Ammon's horn (tissue), 1 donor: ENCODE measurements at regions not wholly inside any gene's neighbourhood (a gene's known extent, or its start where the extent isn't known, plus 50 kb on each side); places are given as distances from the start of the nearest gene placed in this dataset.
A peak's percentile ranks its signal among the peaks of the same experiment; 100 is the strongest.
"Not testable (repeated sequence)": the region's sequence is repeated elsewhere in the genome, so short reads cannot be mapped to it uniquely, and the experiment has no call there.

Source experiments
- DNase-seq: peaks from one replicate; pipeline ENCODE4 v3.0.0-alpha.2; 2016; ENCODE audit warnings: low spot score

- no peak for DNase-seq
Observed at GRCh38 chr12:94856324-94856723, 147.2 kb downstream of the NDUFA12 start.

GRCh38 chr12:94855853-94856252 lies 147.6 kb downstream of the NDUFA12 start:
- peak; percentile 8 for DNase-seq

GRCh38 chr12:94851396-94852028 lies 152.0 kb downstream of the NDUFA12 start:
- no peak for DNase-seq

- DNase-seq: no peak
Observed at GRCh38 chr12:94849411-94849976, 154.0 kb downstream of the NDUFA12 start.

GRCh38 chr12:94848966-94849365 lies 154.5 kb downstream of the NDUFA12 start:
- DNase-seq: no peak

GRCh38 chr12:94845110-94845509 lies 158.4 kb downstream of the NDUFA12 start:
- DNase-seq: no peak

- DNase-seq: no peak
Observed at GRCh38 chr12:94844452-94844851, 159.0 kb downstream of the NDUFA12 start.

- DNase-seq: no peak
Observed at GRCh38 chr12:94841904-94842610, 161.4 kb downstream of the NDUFA12 start.

- DNase-seq: no peak
Observed at GRCh38 chr12:94841177-94841576, 162.3 kb downstream of the NDUFA12 start.

GRCh38 chr12:94839347-94839746 lies 164.2 kb downstream of the NDUFA12 start:
- DNase-seq: no peak

- not testable (repeated sequence) for DNase-seq
Observed at GRCh38 chr12:94836952-94837670, 166.4 kb downstream of the NDUFA12 start.

GRCh38 chr12:94834036-94834625 lies 169.4 kb downstream of the NDUFA12 start:
- no peak for DNase-seq

- peak; percentile 59 for DNase-seq
Observed at GRCh38 chr12:94832780-94833681, 170.5 kb downstream of the NDUFA12 start.

- no peak for DNase-seq
Observed at GRCh38 chr12:94832105-94832504, 171.4 kb downstream of the NDUFA12 start.

- peak; percentile 45 for DNase-seq
Observed at GRCh38 chr12:94831081-94831751, 172.3 kb downstream of the NDUFA12 start.

GRCh38 chr12:94829552-94829951 lies 173.9 kb downstream of the NDUFA12 start:
- no peak for DNase-seq

- DNase-seq: no peak
Observed at GRCh38 chr12:94819011-94819410, 168.7 kb upstream of the TMCC3 start.

GRCh38 chr12:94817695-94818075 lies 167.3 kb upstream of the TMCC3 start:
- no peak for DNase-seq

GRCh38 chr12:94817201-94817600 lies 166.8 kb upstream of the TMCC3 start:
- DNase-seq: not testable (repeated sequence)

GRCh38 chr12:94816746-94817145 lies 166.4 kb upstream of the TMCC3 start:
- DNase-seq: not testable (repeated sequence)

- DNase-seq: no peak
Observed at GRCh38 chr12:94815958-94816357, 165.6 kb upstream of the TMCC3 start.
